Panc1 (cell line): ENCODE measurements at regions not wholly inside any gene's neighbourhood (a gene's known extent, or its start where the extent isn't known, plus 50 kb on each side); places are given as distances from the start of the nearest gene placed in this dataset.

Experiments
- ATAC-seq: fragments of 200-7000 bp; cut with Tn5 transposase; 2 replicates; pipeline ENCODE4 v1.9.1; 2020; ENCODE audit warnings: mild to moderate bottlenecking, moderate library complexity
- BruUV-seq: library from RNA; stranded (reverse); fragments of 400-500 nt; replicated peaks from 2 replicates; lab custom pipeline; 2021; lab: Mats Ljungman, UMichigan
- CTCF ChIA-PET: fragments of 300-600 bp; sonication (Branson Sonifier 250); formaldehyde crosslinking; loops from one replicate; lab custom pipeline; 2022; ENCODE audit warnings: antibody characterized with exemption; lab: Charles Lee
- POLR2A ChIA-PET: fragments of 300-600 bp; sonication (Branson Sonifier 250); formaldehyde crosslinking; loops from one replicate; lab custom pipeline; 2022; ENCODE audit warnings: antibody characterized with exemption; lab: Charles Lee
- DNase-seq: peaks from one replicate; pipeline ENCODE4 v3.0.0-alpha.2; 2010; ENCODE audit warnings: low read depth, low spot score
- H3K27ac ChIP-seq: 2 replicates; pipeline ENCODE4 v1.5.1; 2011; ENCODE audit warnings: mild to moderate bottlenecking, low read length, inconsistent platforms
- H3K27me3 ChIP-seq: fragments of 200-500 bp; sonication (Bioruptor generic); 2 replicates; pipeline ENCODE4 v1.6.0; 2014; ENCODE audit warnings: low read length, inconsistent platforms; ENCODE audit not compliant: control insufficient read depth, insufficient read depth
- H3K36me3 ChIP-seq: fragments of 200-500 bp; sonication (Bioruptor generic); 2 replicates; pipeline ENCODE4 v1.5.1; 2014; ENCODE audit warnings: inconsistent platforms, mild to moderate bottlenecking, low read length, moderate library complexity; ENCODE audit not compliant: control insufficient read depth, insufficient read depth
- H3K4me1 ChIP-seq: 2 replicates; pipeline ENCODE4 v1.5.1; 2011; ENCODE audit warnings: inconsistent platforms, mild to moderate bottlenecking, low read length, moderate library complexity; ENCODE audit not compliant: control insufficient read depth, insufficient read depth
- H3K4me3 ChIP-seq, 2 experiments: 2 replicates each; pipeline ENCODE4 v1.5.1; 2011 to 2012; ENCODE audit warnings: low read depth in 2 of 2, low read length in 2 of 2, mild to moderate bottlenecking in 2 of 2, inconsistent platforms in 1 of 2, moderate library complexity in 1 of 2
- H3K9me3 ChIP-seq: fragments of 200-500 bp; sonication (Bioruptor generic); 2 replicates; pipeline ENCODE4 v1.5.1; 2014; ENCODE audit warnings: low read depth, mild to moderate bottlenecking, inconsistent platforms, low read length, moderate library complexity; ENCODE audit not compliant: control insufficient read depth, insufficient read depth
- CTCF ChIP-seq: fragments of 450-650 bp; IDR thresholded peaks from 2 replicates; pipeline ENCODE4 v1.5.1; 2017; ENCODE audit warnings: mild to moderate bottlenecking
- POLR2AphosphoS5 ChIP-seq: IDR thresholded peaks from 2 replicates; pipeline ENCODE4 v1.6.1; 2012; ENCODE audit warnings: mild to moderate bottlenecking, low read depth, low read length, moderate library complexity
- REST ChIP-seq, 2 experiments: IDR thresholded peaks; 2 replicates each; pipeline ENCODE4 v1.6.1; 2011 to 2012; ENCODE audit warnings: low read depth in 2 of 2, control low read depth in 1 of 2, low read length in 1 of 2, mild to moderate bottlenecking in 1 of 2, moderate library complexity in 1 of 2; ENCODE audit not compliant: insufficient read depth in 1 of 2
- SIN3A ChIP-seq: IDR thresholded peaks from 2 replicates; pipeline ENCODE4 v1.6.1; 2012; ENCODE audit warnings: low read depth, mild to moderate bottlenecking, low read length, moderate library complexity, borderline replicate concordance; ENCODE audit not compliant: insufficient read depth
- TCF7L2 ChIP-seq: IDR thresholded peaks from 2 replicates; pipeline ENCODE4 v1.6.1; 2011; ENCODE audit warnings: mild to moderate bottlenecking, low read depth, low read length, inconsistent platforms
- in situ Hi-C: cut with HindIII; loops from 2 replicates; pipeline ENCODE4 v1.10.0; 2016; ENCODE audit warnings: low sequenced_read_pairs, low pct_unique_long_range_greater_than_20kb
- intact Hi-C: fragments of 100-400 bp; cut with micrococcal nuclease; formaldehyde crosslinking; loops from one replicate; pipeline ENCODE4 v1.10.0; 2022; ENCODE audit not compliant: unreplicated experiment

GRCh38 chr2:120422465-120423160, 76.7 kb downstream of the INHBB start:
- H3K4me1 ChIP-seq = peaks cover 6% of the 10 kb centered on the region; the same call in 1 of the 2 replicates
- ChIA-PET POLR2A (no interaction called here), CTCF (no interaction called here)
- ATAC-seq (no peak), DNase-seq (no peak)
- no peak overlapping the region for H3K27ac ChIP-seq
- no TSS peak for BruUV-seq
- H3K4me3 ChIP-seq = no peak overlapping the region
- intact Hi-C loops (no loop called here), in situ Hi-C loops (no loop called here)
- no peak for TF ChIP-seq SIN3A
- no peak for TF ChIP-seq POLR2AphosphoS5
- TF ChIP-seq TCF7L2 = no peak
- TF ChIP-seq REST (IDR thresholded peaks at IDR 0.05; ENCODE audit: insufficient read depth in 1 of 2, low read depth in 2 of 2, low read length in 1 of 2) = no peak
- TF ChIP-seq CTCF = no peak
- H3K27me3 ChIP-seq = 0 out of 2 replicates have a peak, but pooled peaks cover 2% of the 10 kb centered on the region
- no peaks in the 10 kb centered on the region for H3K9me3 ChIP-seq
- no peaks in the 10 kb centered on the region for H3K36me3 ChIP-seq

GRCh38 chr2:120423167-120423943, 77.4 kb downstream of the INHBB start:
- DNase-seq (no peak), ATAC-seq (peak; percentile 54; the same call in 1 of the 2 replicates)
- Histone ChIP-seq H3K27ac (no peak overlapping the region), H3K9me3 (no peaks in the 10 kb centered on the region), H3K4me3 (no peak overlapping the region), H3K4me1 (peaks cover 6% of the 10 kb centered on the region; the same call in 1 of the 2 replicates), H3K36me3 (no peaks in the 10 kb centered on the region), H3K27me3 (0 out of 2 replicates have a peak, but pooled peaks cover 2% of the 10 kb centered on the region)
- intact Hi-C loops = no loop called here
- no peak for TF ChIP-seq REST (IDR thresholded peaks at IDR 0.05; ENCODE audit: insufficient read depth in 1 of 2, low read depth in 2 of 2, low read length in 1 of 2)
- TF ChIP-seq CTCF = no peak
- TF ChIP-seq TCF7L2 = no peak
- TF ChIP-seq SIN3A = no peak
- TF ChIP-seq POLR2AphosphoS5 = no peak
- ChIA-PET POLR2A (no interaction called here), CTCF (no interaction called here)
- in situ Hi-C loops = no loop called here
- BruUV-seq = no TSS peak
